Caco-2 (cell line): ENCODE measurements at regions not wholly inside any gene's neighbourhood (a gene's known extent, or its start where the extent isn't known, plus 50 kb on each side); places are given as distances from the start of the nearest gene placed in this dataset.

Experiments used
- BruUV-seq: library from RNA; stranded (reverse); fragments of 400-500 nt; replicated peaks from 2 replicates; lab custom pipeline; 2021; lab: Mats Ljungman, UMichigan
- CTCF ChIA-PET: fragments of 300-600 bp; sonication (Branson Sonifier 250); formaldehyde crosslinking; loops from one replicate; lab custom pipeline; 2022; ENCODE audit warnings: antibody characterized with exemption; lab: Charles Lee
- POLR2A ChIA-PET: fragments of 300-600 bp; sonication (Branson Sonifier 250); formaldehyde crosslinking; loops from one replicate; lab custom pipeline; 2022; ENCODE audit warnings: antibody characterized with exemption; lab: Charles Lee
- DNase-seq, 2 experiments: peaks; one replicate each; pipeline versions ENCODE4 v3.0.0 to v3.0.0-alpha.2; 2020 to 2022
- H3K27me3 ChIP-seq: replicated peaks from 2 replicates; pipeline ENCODE4 v1.6.0; 2011; ENCODE audit warnings: low read length; ENCODE audit not compliant: control insufficient read depth, insufficient read depth
- H3K36me3 ChIP-seq: 2 replicates; pipeline ENCODE4 v1.5.1; 2011; ENCODE audit warnings: low read length; ENCODE audit not compliant: control insufficient read depth, insufficient read depth
- H3K4me1 ChIP-seq: fragments of 250-450 bp; sonication (Bioruptor Pico); 2 replicates; pipeline ENCODE4 v1.5.1; 2020; ENCODE audit warnings: mild to moderate bottlenecking
- H3K4me3 ChIP-seq: 2 replicates; pipeline ENCODE4 v1.5.1; 2011; ENCODE audit warnings: low read depth, mild to moderate bottlenecking, control low read depth, low read length
- H3K9me3 ChIP-seq: fragments of 250-450 bp; sonication (Bioruptor Pico); 2 replicates; pipeline ENCODE4 v1.5.1; 2020; ENCODE audit warnings: mild to moderate bottlenecking, moderate library complexity
- H3K27ac Mint-ChIP-seq: one replicate; pipeline ENCODE4 v1.8.0; 2022; ENCODE audit warnings: mixed read lengths; ENCODE audit not compliant: unreplicated experiment
- H3K27me3 Mint-ChIP-seq: one replicate; pipeline ENCODE4 v1.8.0; 2022; ENCODE audit warnings: mixed read lengths; ENCODE audit not compliant: insufficient read depth, unreplicated experiment
- H3K36me3 Mint-ChIP-seq: one replicate; pipeline ENCODE4 v1.8.0; 2022; ENCODE audit warnings: mild to moderate bottlenecking, mixed read lengths; ENCODE audit not compliant: insufficient read depth, unreplicated experiment
- H3K4me1 Mint-ChIP-seq: one replicate; pipeline ENCODE4 v1.8.0; 2022; ENCODE audit warnings: low read depth, mixed read lengths; ENCODE audit not compliant: unreplicated experiment
- H3K4me3 Mint-ChIP-seq: one replicate; pipeline ENCODE4 v1.8.0; 2022; ENCODE audit warnings: mild to moderate bottlenecking, moderate library complexity, mixed read lengths; ENCODE audit not compliant: unreplicated experiment
- H3K9me3 Mint-ChIP-seq: one replicate; pipeline ENCODE4 v1.8.0; 2022; ENCODE audit warnings: mixed read lengths; ENCODE audit not compliant: unreplicated experiment
- CTCF ChIP-seq, 2 experiments: fragments of 200-600 bp in 1 of 2; IDR thresholded peaks; 1 replicate in 1 of 2; 2 replicates in 1 of 2; pipeline versions ENCODE4 v1.5.1 to v1.8.0; 2011 to 2022; ENCODE audit warnings: antibody characterized with exemption in 1 of 2, control low read depth in 1 of 2, inconsistent platforms in 1 of 2, low read depth in 1 of 2, low read length in 1 of 2, mild to moderate bottlenecking in 1 of 2, moderate library complexity in 1 of 2; ENCODE audit not compliant: insufficient read depth in 1 of 2, severe bottlenecking in 1 of 2, unreplicated experiment in 1 of 2
- intact Hi-C: fragments of 100-400 bp; cut with micrococcal nuclease; formaldehyde crosslinking; loops from one replicate; pipeline ENCODE4 v1.10.0; 2022; ENCODE audit not compliant: unreplicated experiment

DNA sequence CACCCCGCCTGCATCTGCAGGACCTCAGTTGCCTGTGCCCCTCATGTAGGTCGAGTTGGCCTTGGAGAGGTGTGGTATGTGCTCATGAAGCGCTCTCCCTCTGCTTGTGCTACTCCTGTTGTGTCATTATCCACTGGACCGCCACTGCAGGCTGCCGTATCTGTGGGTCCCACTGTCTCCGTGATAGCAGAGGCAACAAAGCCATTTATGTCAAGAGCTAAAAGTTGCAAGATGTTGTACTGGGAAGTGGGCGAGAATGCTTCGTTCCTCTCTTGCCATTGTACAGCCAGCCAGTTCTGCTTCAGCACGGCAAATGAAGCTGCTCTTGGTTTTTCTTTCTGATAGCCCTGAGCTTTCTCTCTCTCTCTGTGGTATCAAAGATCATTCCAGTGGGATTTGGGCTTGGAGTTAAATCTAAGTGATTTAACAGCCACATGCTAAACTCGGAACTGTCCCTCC is 89.0 kb downstream of the TMEM212 start:
- ChIA-PET POLR2A (no interaction called here), CTCF (no interaction called here)
- intact Hi-C loops: no loop called here
- Mint-ChIP-seq H3K36me3 (peaks cover 15% of the 10 kb centered on the region), H3K9me3 (no peaks in the 10 kb centered on the region), H3K27ac (no peak overlapping the region), H3K27me3 (no peaks in the 10 kb centered on the region), H3K4me3 (no peak overlapping the region), H3K4me1 (peaks cover 14% of the 10 kb centered on the region)
- DNase-seq: no peak
- Histone ChIP-seq H3K27me3 (no peaks in the 10 kb centered on the region), H3K36me3 (no peaks in the 10 kb centered on the region), H3K4me1 (peaks cover 14% of the 10 kb centered on the region), H3K4me3 (no peak overlapping the region), H3K9me3 (peaks cover 9% of the 10 kb centered on the region)
- no peak for TF ChIP-seq CTCF (IDR thresholded peaks at IDR 0.05; ENCODE audit: insufficient read depth in 1 of 2, low read depth in 1 of 2, low read length in 1 of 2, severe bottlenecking in 1 of 2, unreplicated experiment in 1 of 2)
- BruUV-seq: no TSS peak

DNA sequence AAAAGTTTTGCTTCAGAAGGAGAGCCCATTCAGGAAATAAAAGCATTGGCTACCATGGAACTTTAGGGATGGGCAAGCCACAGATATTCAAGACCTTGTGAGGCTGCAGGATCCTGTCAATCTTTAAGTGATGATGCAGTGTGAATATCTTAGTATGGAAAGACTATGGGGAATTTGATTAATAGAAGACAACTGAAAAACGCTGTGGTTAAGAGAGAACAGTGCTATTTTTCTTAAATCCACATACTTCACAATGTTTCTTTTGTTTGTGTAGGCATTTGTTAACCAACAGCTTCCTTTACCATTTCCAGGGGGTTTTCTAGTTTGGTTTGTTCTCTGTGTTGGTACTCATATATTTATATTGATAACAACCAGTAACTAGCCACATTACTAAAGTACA is 90.3 kb downstream of the TMEM212 start:
- no peak overlapping the region for H3K27ac Mint-ChIP-seq
- no TSS peak for BruUV-seq

More for the DNA sequence above, 90.3 kb downstream of the TMEM212 start:
- TF ChIP-seq CTCF (IDR thresholded peaks at IDR 0.05; ENCODE audit: insufficient read depth in 1 of 2, low read depth in 1 of 2, low read length in 1 of 2, severe bottlenecking in 1 of 2, unreplicated experiment in 1 of 2): no peak
- Histone ChIP-seq H3K9me3 (peaks cover 9% of the 10 kb centered on the region), H3K4me1 (peaks cover 14% of the 10 kb centered on the region), H3K27me3 (no peaks in the 10 kb centered on the region), H3K4me3 (no peak overlapping the region), H3K36me3 (no peaks in the 10 kb centered on the region)
- Mint-ChIP-seq H3K27me3 (no peaks in the 10 kb centered on the region), H3K4me1 (peaks cover 19% of the 10 kb centered on the region), H3K36me3 (peaks cover 15% of the 10 kb centered on the region), H3K9me3 (no peaks in the 10 kb centered on the region), H3K4me3 (no peak overlapping the region)
- intact Hi-C loops: no loop called here
- ChIA-PET POLR2A (no interaction called here), CTCF (no interaction called here)
- no peak for DNase-seq
